ENCODE measurements at regions not wholly inside any gene's neighbourhood (a gene's known extent, or its start where the extent isn't known, plus 50 kb on each side); places are given as distances from the start of the nearest gene placed in this dataset.
"Not testable (repeated sequence)": the region's sequence is repeated elsewhere in the genome, so short reads cannot be mapped to it uniquely, and the experiment has no call there.

GRCh38 chr15:84094720-84095119 is 140.9 kb upstream of the GOLGA6L4 start:
- DNase-seq (ENCODE audit: low spot score): not testable (repeated sequence)

GRCh38 chr15:84097053-84097452 is 138.5 kb upstream of the GOLGA6L4 start:
- not testable (repeated sequence) for DNase-seq (ENCODE audit: low spot score)

- DNase-seq (ENCODE audit: low spot score): no peak
Observed at GRCh38 chr15:84098604-84099003, 137.0 kb upstream of the GOLGA6L4 start.

- no peak for DNase-seq (ENCODE audit: low spot score)
Observed at GRCh38 chr15:84099181-84099580, 136.4 kb upstream of the GOLGA6L4 start.

- DNase-seq (ENCODE audit: low spot score): no peak
Observed at GRCh38 chr15:84103345-84103744, 132.2 kb upstream of the GOLGA6L4 start.

- DNase-seq (ENCODE audit: low spot score): no peak
Observed at GRCh38 chr15:84104853-84105252, 130.7 kb upstream of the GOLGA6L4 start.

- DNase-seq (ENCODE audit: low spot score): peak; percentile 3
Observed at GRCh38 chr15:84108728-84109127, 126.8 kb upstream of the GOLGA6L4 start.

GRCh38 chr15:84111575-84111974 is 124.0 kb upstream of the GOLGA6L4 start:
- DNase-seq (ENCODE audit: low spot score): no peak

GRCh38 chr15:84112025-84112424 is 123.5 kb upstream of the GOLGA6L4 start:
- DNase-seq (ENCODE audit: low spot score): peak; percentile 40

- DNase-seq (ENCODE audit: low spot score): no peak
Observed at GRCh38 chr15:84113919-84114318, 121.7 kb upstream of the GOLGA6L4 start.

GRCh38 chr15:84114680-84115079 is 120.9 kb upstream of the GOLGA6L4 start:
- not testable (repeated sequence) for DNase-seq (ENCODE audit: low spot score)

GRCh38 chr15:84119351-84119750 is 116.2 kb upstream of the GOLGA6L4 start:
- not testable (repeated sequence) for DNase-seq (ENCODE audit: low spot score)

- not testable (repeated sequence) for DNase-seq (ENCODE audit: low spot score)
Observed at GRCh38 chr15:84120903-84121302, 114.7 kb upstream of the GOLGA6L4 start.

- DNase-seq (ENCODE audit: low spot score): not testable (repeated sequence)
Observed at GRCh38 chr15:84128706-84129105, 106.9 kb upstream of the GOLGA6L4 start.

- DNase-seq (ENCODE audit: low spot score): not testable (repeated sequence)
Observed at GRCh38 chr15:84130098-84130831, 105.3 kb upstream of the GOLGA6L4 start.

GRCh38 chr15:84135931-84136456 is 99.6 kb upstream of the GOLGA6L4 start:
- DNase-seq (ENCODE audit: low spot score): not testable (repeated sequence)

- DNase-seq (ENCODE audit: low spot score): peak; percentile 92
Observed at GRCh38 chr15:84142888-84143337, 92.7 kb upstream of the GOLGA6L4 start.

GRCh38 chr15:84143753-84144314 is 91.7 kb upstream of the GOLGA6L4 start:
- no peak for DNase-seq (ENCODE audit: low spot score)

- DNase-seq (ENCODE audit: low spot score): not testable (repeated sequence)
Observed at GRCh38 chr15:84144946-84145345, 90.6 kb upstream of the GOLGA6L4 start.

GRCh38 chr15:84146299-84146698 is 89.3 kb upstream of the GOLGA6L4 start:
- DNase-seq (ENCODE audit: low spot score): not testable (repeated sequence)

- not testable (repeated sequence) for DNase-seq (ENCODE audit: low spot score)
Observed at GRCh38 chr15:84147307-84147706, 88.3 kb upstream of the GOLGA6L4 start.

GRCh38 chr15:84151205-84151931 is 84.2 kb upstream of the GOLGA6L4 start:
- no peak for DNase-seq (ENCODE audit: low spot score)
